ENCODE measurements at regions not wholly inside any gene's neighbourhood (a gene's known extent, or its start where the extent isn't known, plus 50 kb on each side); places are given as distances from the start of the nearest gene placed in this dataset.

DNA sequence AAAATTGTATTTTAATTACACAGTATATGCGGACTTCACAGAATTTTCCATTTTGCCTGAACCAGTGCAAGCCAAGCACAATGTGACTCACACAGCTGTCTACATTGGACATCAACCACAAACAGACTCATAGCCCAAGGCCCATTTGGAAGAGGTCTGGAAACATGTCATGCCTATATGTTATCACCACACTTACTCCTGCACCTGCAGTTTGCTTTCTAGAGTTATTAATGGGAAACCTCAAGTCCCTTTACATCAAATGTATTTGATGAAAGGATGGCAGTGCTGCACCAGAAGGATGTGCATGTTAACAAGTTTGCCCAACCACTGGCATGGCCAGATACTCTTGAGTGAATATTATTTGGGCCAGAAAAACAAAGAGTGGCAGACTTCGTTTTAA lies 548.9 kb upstream of the CDH2 start:
- WGBS, 2 donors: 71% methylated on average over 2 of the region's 2 CpGs
- intact Hi-C loops (cut with DNase I; ENCODE audit: low total_unique reads): no loop called here
- TF ChIP-seq POLR2A (IDR thresholded peaks at IDR 0.05): no peak
- TF ChIP-seq, protein P1, sequence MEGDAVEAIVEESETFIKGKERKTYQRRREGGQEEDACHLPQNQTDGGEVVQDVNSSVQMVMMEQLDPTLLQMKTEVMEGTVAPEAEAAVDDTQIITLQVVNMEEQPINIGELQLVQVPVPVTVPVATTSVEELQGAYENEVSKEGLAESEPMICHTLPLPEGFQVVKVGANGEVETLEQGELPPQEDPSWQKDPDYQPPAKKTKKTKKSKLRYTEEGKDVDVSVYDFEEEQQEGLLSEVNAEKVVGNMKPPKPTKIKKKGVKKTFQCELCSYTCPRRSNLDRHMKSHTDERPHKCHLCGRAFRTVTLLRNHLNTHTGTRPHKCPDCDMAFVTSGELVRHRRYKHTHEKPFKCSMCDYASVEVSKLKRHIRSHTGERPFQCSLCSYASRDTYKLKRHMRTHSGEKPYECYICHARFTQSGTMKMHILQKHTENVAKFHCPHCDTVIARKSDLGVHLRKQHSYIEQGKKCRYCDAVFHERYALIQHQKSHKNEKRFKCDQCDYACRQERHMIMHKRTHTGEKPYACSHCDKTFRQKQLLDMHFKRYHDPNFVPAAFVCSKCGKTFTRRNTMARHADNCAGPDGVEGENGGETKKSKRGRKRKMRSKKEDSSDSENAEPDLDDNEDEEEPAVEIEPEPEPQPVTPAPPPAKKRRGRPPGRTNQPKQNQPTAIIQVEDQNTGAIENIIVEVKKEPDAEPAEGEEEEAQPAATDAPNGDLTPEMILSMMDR (IDR thresholded peaks at IDR 0.05): no peak
- no peak overlapping the region for H3K4me3 ChIP-seq (ENCODE audit: low read depth, poor library complexity, severe bottlenecking)
- DNase-seq (ENCODE audit: low spot score in 2 of 2): no peak

DNA sequence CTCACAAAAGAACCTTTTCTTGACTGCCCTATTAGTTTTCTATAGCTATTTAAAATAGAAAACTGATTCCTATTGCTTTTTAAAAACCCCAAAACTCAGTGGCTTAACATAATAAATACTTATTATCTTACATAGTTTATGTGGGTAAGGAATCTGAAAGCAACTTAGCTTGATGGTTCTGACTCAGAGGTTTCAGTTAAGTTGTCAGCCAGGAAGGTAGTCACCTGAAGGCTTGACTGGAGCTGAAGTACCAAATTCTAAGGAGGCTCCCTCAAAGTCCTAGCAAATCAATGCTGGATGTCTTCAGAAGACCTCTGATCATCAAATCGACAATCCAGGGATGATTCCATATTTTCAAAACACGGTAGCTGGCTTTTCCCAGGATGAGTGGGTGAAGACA lies 546.6 kb upstream of the CDH2 start:
- TF ChIP-seq POLR2A (IDR thresholded peaks at IDR 0.05): no peak
- TF ChIP-seq, protein P1 (IDR thresholded peaks at IDR 0.05): no peak
- intact Hi-C loops (cut with DNase I; ENCODE audit: low total_unique reads): no loop called here
- DNase-seq (ENCODE audit: low spot score in 2 of 2): no peak
- H3K4me3 ChIP-seq (ENCODE audit: low read depth, poor library complexity, severe bottlenecking): no peak overlapping the region
- WGBS, 2 donors: 86 to 95% methylated on average over 2 of the region's 2 CpGs

DNA sequence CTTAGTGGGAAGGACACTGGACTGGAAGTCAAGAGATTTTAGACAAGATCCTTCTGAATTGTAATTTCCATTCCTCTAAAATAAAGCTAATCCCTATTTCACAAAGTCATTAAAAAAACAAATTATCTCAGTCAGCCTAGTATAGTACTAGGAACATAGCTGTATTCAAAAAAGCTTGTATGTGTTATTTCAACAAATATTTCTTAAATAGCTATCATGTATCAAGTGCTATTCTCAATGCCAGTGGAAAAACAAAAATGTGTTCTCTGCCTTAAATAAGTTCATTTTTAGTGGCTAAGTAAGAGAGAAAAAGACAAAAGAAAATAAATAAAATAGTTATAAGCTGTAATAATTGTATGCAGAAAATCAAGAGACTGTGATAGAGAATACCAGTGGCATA lies 541.8 kb upstream of the CDH2 start:
- DNase-seq (ENCODE audit: low spot score in 2 of 2): no peak
- no peak overlapping the region for H3K4me3 ChIP-seq (ENCODE audit: low read depth, poor library complexity, severe bottlenecking)
- TF ChIP-seq, protein P1 (IDR thresholded peaks at IDR 0.05): no peak
- TF ChIP-seq POLR2A (IDR thresholded peaks at IDR 0.05): no peak
- intact Hi-C loops (cut with DNase I; ENCODE audit: low total_unique reads): no loop called here

DNA sequence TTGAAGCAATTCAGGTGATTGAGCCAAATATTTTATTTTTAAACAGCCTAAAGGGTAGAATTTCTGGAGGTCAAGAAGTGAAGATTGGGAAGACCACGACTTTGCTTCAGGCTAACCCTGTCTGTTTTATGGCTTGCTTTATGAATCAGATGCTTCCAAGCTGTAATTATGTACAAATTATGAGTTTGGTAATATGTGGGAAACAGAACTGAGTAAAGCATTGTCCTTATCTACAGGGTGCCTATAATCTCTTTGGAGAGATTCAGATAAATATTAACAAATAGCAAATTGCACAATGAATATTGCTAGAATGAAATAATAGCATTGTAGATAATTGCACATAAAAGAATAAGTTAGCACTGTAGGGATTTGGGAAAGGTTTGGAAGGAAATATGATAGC lies 539.4 kb upstream of the CDH2 start:
- intact Hi-C loops (cut with DNase I; ENCODE audit: low total_unique reads): no loop called here
- no peak overlapping the region for H3K4me3 ChIP-seq (ENCODE audit: low read depth, poor library complexity, severe bottlenecking)
- 41 to 53% methylated on average over 1 of the region's 1 CpG for WGBS, 2 donors
- DNase-seq (ENCODE audit: low spot score in 2 of 2): no peak
- TF ChIP-seq POLR2A (IDR thresholded peaks at IDR 0.05): no peak
- TF ChIP-seq, protein P1 (IDR thresholded peaks at IDR 0.05): no peak

DNA sequence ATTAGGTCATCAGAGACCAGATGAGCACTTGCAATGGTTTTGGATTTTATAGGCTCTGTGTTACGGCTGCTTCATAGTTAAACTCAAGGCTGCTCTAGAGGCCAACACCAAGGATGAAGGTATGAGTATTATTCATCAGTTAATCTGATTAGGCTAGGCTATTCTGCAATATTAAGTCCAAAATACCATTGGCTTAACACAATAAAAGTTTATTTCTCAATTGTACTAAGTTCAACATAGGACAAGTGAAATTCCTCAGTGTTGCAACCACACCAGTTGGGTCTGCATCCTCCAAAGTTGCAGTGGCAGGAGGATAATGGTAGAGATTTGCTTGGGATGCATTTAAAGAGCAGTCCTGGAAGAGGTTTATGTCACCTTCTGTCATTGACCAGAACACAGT lies 538.3 kb upstream of the CDH2 start:
- WGBS, 2 donors: 89 to 100% methylated on average over 1 of the region's 1 CpG
- H3K4me3 ChIP-seq (ENCODE audit: low read depth, poor library complexity, severe bottlenecking): no peak overlapping the region
- intact Hi-C loops (cut with DNase I; ENCODE audit: low total_unique reads): no loop called here
- no peak for DNase-seq (ENCODE audit: low spot score in 2 of 2)
- no peak for TF ChIP-seq POLR2A (IDR thresholded peaks at IDR 0.05)
- TF ChIP-seq, protein P1 (IDR thresholded peaks at IDR 0.05): no peak

DNA sequence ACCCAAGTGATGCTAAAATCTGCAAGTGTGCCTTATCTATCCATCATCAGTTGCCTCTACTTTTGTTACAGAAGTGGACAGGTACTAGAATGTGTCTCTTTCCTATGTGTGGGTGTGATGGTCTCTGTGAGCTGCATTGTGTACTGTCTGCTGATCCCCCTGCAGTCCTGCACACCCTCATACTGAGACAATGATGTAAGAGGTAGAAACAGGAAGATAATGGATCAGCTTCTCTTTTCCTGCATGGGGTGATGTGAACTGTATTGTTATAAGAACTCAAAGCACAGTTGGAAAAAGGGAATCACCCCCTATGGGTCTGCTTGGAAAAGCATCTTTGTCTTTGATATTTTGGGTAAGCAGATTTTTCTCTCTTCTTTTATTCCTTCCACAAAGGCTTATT lies 537.6 kb upstream of the CDH2 start:
- DNase-seq (ENCODE audit: low spot score in 2 of 2): no peak
- H3K4me3 ChIP-seq (ENCODE audit: low read depth, poor library complexity, severe bottlenecking): no peak overlapping the region
- TF ChIP-seq, protein P1 (IDR thresholded peaks at IDR 0.05): no peak
- TF ChIP-seq POLR2A (IDR thresholded peaks at IDR 0.05): no peak
- intact Hi-C loops (cut with DNase I; ENCODE audit: low total_unique reads): no loop called here

All from lower leg skin (tissue), 4 donors.